Stimulated activated memory B cell treated with anti-CD40 and anti-IgM and Interleukin-4, amounts not matched to agents 10 μg/mL and 1 μg/mL and 100 μg/mL, for 72 hours (primary cell): ENCODE measurements at regions not wholly inside any gene's neighbourhood (a gene's known extent, or its start where the extent isn't known, plus 50 kb on each side); places are given as distances from the start of the nearest gene placed in this dataset.

ENCODE experiments used
- ATAC-seq: fragments of 150-1000 bp; cut with Tn5 transposase; 2 replicates; pipeline ENCODE4 v1.10.0; 2021
- H3K27ac Mint-ChIP-seq: one replicate; pipeline ENCODE4 v1.8.0; 2022; ENCODE audit warnings: mild to moderate bottlenecking, mixed read lengths
- H3K27me3 Mint-ChIP-seq: one replicate; pipeline ENCODE4 v1.8.0; 2022; ENCODE audit warnings: mixed read lengths
- H3K36me3 Mint-ChIP-seq: one replicate; pipeline ENCODE4 v1.8.0; 2022; ENCODE audit warnings: mixed read lengths
- H3K4me1 Mint-ChIP-seq: one replicate; pipeline ENCODE4 v1.8.0; 2022; ENCODE audit warnings: mixed read lengths
- H3K4me3 Mint-ChIP-seq: one replicate; pipeline ENCODE4 v1.8.0; 2022; ENCODE audit warnings: mild to moderate bottlenecking, moderate library complexity, mixed read lengths
- H3K9me3 Mint-ChIP-seq: one replicate; pipeline ENCODE4 v1.8.0; 2022; ENCODE audit warnings: mixed read lengths

DNA sequence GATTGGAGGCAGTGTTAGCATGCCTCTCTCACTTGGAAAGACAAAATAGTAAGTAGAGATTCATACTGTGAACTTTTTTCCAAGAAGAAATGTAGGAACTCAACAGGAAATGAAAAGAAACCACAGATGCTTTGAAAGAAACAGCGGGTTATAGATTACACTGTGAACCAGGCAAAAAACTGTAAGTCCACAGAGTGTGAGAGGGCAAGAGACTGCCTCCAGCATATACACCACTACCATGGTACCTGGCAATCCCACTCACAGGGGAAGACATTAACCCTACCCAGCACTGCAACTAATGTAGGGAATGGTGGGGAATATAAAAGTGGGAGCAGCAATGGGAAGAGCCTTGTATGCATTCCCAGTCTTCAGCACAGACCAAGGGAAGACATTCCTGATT lies 150.6 kb upstream of the GALNT5 start:
- peaks cover 15% of the 10 kb centered on the region for H3K27me3 Mint-ChIP-seq

DNA sequence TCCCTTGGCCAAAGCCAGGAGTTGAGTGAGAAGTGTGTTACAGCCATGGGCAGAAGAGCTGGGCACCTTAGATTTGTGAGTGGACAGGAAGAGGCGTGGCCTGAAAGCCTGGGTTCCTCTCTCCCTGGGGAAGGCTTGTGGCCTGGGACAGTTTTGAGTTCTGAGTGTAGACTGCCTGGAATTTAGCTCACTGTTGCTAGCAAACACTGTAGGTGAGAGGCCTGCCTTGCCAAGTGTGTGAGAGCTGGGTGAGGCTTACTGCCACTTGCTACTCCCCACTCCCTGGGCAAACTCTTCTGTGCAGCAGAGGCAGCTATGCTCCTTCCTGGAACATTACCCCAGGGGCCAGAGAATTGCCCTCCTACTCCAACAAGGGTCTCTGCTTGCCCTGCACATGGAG lies 150.0 kb upstream of the GALNT5 start:
- H3K36me3 Mint-ChIP-seq: no peaks in the 10 kb centered on the region
- H3K9me3 Mint-ChIP-seq: peaks cover 12% of the 10 kb centered on the region
- no peak for ATAC-seq
- H3K4me3 Mint-ChIP-seq: no peak overlapping the region
- H3K27me3 Mint-ChIP-seq: peaks cover 15% of the 10 kb centered on the region
- H3K4me1 Mint-ChIP-seq: no peaks in the 10 kb centered on the region
- no peak overlapping the region for H3K27ac Mint-ChIP-seq

More for the DNA sequence above, 150.6 kb upstream of the GALNT5 start:
- no peak for ATAC-seq
- peaks cover 13% of the 10 kb centered on the region for H3K9me3 Mint-ChIP-seq
- H3K36me3 Mint-ChIP-seq: no peaks in the 10 kb centered on the region
- no peak overlapping the region for H3K27ac Mint-ChIP-seq
- no peaks in the 10 kb centered on the region for H3K4me1 Mint-ChIP-seq
- H3K4me3 Mint-ChIP-seq: no peak overlapping the region

DNA sequence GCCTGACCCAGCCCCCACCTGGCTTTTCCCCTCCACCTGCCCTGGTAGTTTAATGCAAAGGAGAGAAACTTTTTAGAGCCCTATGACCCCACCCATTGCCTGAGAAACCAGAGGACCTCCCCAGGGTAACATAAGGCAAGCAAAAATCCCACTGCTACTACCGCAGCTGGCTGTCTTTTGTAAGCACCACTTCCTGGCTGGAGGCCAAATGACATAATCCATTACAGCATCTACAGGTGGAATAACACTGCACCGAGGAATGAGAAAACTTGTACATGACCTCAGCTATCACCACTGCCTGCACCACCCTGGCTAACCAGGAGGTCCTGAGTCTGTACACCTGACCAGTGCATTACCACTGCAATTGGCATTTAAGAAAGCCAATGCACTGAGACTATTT lies 149.6 kb upstream of the GALNT5 start:
- no peak overlapping the region for H3K27ac Mint-ChIP-seq
- H3K27me3 Mint-ChIP-seq: peaks cover 15% of the 10 kb centered on the region
- no peaks in the 10 kb centered on the region for H3K4me1 Mint-ChIP-seq
- H3K4me3 Mint-ChIP-seq: no peak overlapping the region
- ATAC-seq: no peak
- no peaks in the 10 kb centered on the region for H3K36me3 Mint-ChIP-seq
- H3K9me3 Mint-ChIP-seq: peaks cover 12% of the 10 kb centered on the region

DNA sequence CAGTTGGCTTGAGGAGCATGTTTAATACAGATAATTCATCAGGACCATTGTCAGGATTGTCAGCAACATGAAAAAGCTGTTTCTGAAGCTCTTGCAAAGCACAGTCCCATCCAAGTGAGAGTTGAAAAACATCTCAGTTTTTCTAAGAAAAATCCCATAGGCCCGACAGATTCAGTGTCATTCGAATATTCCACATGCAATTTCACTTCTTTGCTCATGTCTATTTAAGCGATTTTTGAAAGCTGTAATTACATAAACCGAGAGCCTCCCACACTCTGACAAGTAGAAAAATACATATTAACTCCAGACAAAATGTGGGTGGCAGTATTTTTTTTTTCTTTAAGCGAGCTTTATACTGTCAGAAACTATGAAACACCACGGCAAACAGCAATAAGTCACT lies 134.7 kb upstream of the GALNT5 start:
- H3K4me3 Mint-ChIP-seq: no peak overlapping the region
- H3K4me1 Mint-ChIP-seq: no peaks in the 10 kb centered on the region

DNA sequence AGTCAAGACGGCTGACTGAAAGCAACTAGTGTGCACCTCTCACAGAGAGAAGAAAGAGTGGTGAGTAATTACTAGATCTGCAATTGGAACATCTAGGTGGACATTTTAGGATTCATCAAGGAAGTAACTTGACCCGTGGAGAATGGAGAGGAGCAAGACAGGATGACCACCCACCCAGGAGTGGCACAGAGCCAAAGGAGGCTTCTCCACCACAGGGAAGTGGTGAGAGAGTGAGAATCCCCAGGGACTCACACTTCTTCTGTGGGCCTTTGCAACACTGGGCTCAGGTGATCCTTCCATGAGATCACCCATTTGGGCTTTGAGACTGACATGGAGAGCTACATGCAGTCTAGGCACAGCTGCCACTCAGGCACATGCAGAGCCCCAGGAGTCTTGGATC lies 132.8 kb upstream of the GALNT5 start:
- H3K4me1 Mint-ChIP-seq: no peaks in the 10 kb centered on the region
- no peak overlapping the region for H3K27ac Mint-ChIP-seq
- peaks cover 3% of the 10 kb centered on the region for H3K9me3 Mint-ChIP-seq
- no peaks in the 10 kb centered on the region for H3K36me3 Mint-ChIP-seq
- ATAC-seq: no peak
- H3K4me3 Mint-ChIP-seq: no peak overlapping the region
- H3K27me3 Mint-ChIP-seq: peaks cover 14% of the 10 kb centered on the region

More for the DNA sequence above, 134.7 kb upstream of the GALNT5 start:
- peaks cover 5% of the 10 kb centered on the region for H3K9me3 Mint-ChIP-seq
- H3K27ac Mint-ChIP-seq: no peak overlapping the region
- no peaks in the 10 kb centered on the region for H3K36me3 Mint-ChIP-seq
- H3K27me3 Mint-ChIP-seq: peaks cover 11% of the 10 kb centered on the region
- ATAC-seq: no peak

DNA sequence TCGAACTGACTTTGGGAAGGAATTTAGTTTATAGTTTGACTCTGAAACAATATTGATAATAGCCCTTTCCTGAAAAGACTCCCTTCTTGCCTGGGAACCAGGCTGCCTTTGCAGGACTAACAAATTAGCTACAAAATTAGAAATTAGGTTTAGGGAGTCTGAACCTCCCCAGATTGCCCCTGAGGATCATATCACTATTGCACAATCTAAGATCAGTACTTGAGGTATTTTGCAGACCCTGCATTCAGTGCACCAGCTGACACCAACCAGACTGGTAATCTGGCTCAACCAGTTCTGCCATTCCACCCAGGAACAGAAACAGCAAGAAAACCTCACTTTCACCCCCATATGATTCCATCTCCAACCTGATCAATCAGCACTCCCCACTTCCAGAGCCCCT lies 131.8 kb upstream of the GALNT5 start:
- no peaks in the 10 kb centered on the region for H3K36me3 Mint-ChIP-seq
- H3K27me3 Mint-ChIP-seq: peaks cover 14% of the 10 kb centered on the region
- H3K4me3 Mint-ChIP-seq: no peak overlapping the region
- H3K4me1 Mint-ChIP-seq: no peaks in the 10 kb centered on the region
- H3K9me3 Mint-ChIP-seq: peaks cover 3% of the 10 kb centered on the region
- H3K27ac Mint-ChIP-seq: no peak overlapping the region
- ATAC-seq: no peak

DNA sequence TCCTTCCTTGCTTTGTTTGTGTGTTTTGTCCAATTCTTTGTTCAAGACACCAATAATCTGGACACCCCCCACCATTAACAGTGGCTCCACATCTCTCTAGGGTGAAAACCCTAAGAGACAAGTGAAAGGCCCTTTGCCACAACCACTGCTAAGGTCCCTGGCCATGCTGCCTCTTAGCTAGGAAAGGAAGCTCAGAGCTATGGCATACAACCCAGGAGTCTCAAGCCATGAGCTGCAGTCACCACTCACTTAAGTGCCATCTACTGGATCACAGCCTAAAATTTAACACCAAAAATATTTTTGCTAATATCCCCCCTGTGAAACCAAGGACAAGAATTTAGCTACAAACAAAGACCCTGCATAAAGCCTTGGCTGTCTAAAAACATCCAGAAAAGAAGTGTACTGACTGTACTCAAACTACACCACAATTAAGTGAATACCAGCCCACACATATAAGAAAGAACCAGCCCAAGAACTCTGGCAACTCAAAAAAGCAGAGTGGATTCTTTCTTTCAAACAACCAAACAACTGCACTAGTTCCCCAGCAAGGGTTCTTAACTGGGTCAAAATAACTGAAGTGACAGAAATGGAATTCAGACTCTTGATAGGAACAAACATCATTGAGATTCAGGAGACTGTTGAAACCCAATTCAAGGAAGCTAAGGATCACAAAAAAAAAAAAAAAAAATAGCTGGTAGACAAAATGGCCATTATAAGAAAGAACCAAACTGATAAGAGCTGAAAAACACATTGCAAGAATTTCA lies 130.1 kb upstream of the GALNT5 start:
- no peaks in the 10 kb centered on the region for H3K36me3 Mint-ChIP-seq
- peaks cover 14% of the 10 kb centered on the region for H3K27me3 Mint-ChIP-seq

DNA sequence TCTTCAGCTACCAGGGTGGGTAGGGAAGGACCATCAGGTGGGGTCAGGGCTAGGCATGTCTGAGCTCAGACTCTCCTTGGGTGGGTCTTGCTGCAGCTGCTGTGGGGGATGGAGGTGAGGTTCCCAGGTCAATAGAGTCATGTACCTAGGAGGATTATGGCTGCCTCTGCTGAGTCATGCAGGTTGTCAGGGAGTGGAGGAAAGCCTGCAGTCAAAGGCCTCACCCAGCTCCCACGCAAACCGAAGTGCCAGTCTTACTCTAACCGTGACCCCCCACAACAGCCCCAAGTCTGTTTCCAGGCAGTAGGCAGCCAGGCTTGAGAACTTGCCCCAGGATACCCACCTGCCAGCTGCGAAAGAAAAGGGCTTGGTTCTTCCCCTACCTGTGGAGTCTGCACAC lies 113.6 kb upstream of the GALNT5 start:
- Mint-ChIP-seq H3K27ac (no peak overlapping the region), H3K27me3 (peaks cover 10% of the 10 kb centered on the region), H3K4me3 (no peak overlapping the region)

More for the DNA sequence above, 130.1 kb upstream of the GALNT5 start:
- Mint-ChIP-seq H3K4me1 (no peaks in the 10 kb centered on the region), H3K9me3 (peaks cover 9% of the 10 kb centered on the region), H3K4me3 (no peak overlapping the region), H3K27ac (no peak overlapping the region)
- ATAC-seq: no peak

DNA sequence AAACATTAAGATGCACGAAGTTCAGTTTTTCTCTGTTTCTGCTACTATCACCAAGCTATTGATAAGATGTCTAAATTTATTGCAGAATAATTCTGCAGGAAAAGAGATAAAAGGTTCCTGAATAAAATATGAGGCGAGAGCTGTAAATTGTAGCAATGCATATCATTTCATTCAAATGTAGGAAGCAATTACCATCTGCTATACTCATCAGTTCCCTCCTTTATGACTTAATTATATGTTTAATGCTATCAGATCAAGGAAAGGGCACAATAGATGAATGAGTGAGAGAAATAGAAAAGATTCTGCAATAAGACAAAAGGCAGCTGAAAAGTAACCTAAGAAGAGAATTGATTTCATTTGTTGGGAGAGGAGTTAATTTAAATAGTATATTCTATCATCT lies 108.2 kb upstream of the GALNT5 start:
- no peak for ATAC-seq
- H3K4me3 Mint-ChIP-seq: no peak overlapping the region
- no peak overlapping the region for H3K27ac Mint-ChIP-seq
- H3K9me3 Mint-ChIP-seq: no peaks in the 10 kb centered on the region
- H3K36me3 Mint-ChIP-seq: no peaks in the 10 kb centered on the region
- no peaks in the 10 kb centered on the region for H3K4me1 Mint-ChIP-seq
- H3K27me3 Mint-ChIP-seq: peaks cover 9% of the 10 kb centered on the region

More for the DNA sequence above, 113.6 kb upstream of the GALNT5 start:
- no peaks in the 10 kb centered on the region for H3K9me3 Mint-ChIP-seq
- H3K36me3 Mint-ChIP-seq: no peaks in the 10 kb centered on the region
- H3K4me1 Mint-ChIP-seq: no peaks in the 10 kb centered on the region
- ATAC-seq: no peak

DNA sequence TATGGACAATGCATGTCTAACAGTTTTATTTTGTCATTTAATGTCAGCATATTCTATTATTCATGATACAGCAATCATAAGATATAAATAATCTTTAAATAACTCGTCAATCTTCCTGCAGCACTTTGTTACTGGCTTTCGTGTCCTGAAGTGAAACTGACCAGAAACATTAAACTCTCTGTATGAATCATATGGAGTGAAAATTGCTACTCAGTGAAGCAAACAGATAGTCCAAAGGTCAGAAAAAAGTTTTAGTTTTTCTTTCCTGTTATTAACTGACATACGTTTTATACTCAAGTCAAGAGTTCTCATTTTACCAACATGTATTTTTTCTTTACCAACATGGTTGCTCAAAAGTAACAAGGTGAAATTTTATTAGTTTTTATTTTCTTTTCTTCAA lies 106.8 kb upstream of the GALNT5 start:
- no peaks in the 10 kb centered on the region for H3K36me3 Mint-ChIP-seq
- H3K27me3 Mint-ChIP-seq: no peaks in the 10 kb centered on the region
- ATAC-seq: no peak
- H3K27ac Mint-ChIP-seq: no peak overlapping the region
- no peaks in the 10 kb centered on the region for H3K9me3 Mint-ChIP-seq
- no peaks in the 10 kb centered on the region for H3K4me1 Mint-ChIP-seq
- no peak overlapping the region for H3K4me3 Mint-ChIP-seq

DNA sequence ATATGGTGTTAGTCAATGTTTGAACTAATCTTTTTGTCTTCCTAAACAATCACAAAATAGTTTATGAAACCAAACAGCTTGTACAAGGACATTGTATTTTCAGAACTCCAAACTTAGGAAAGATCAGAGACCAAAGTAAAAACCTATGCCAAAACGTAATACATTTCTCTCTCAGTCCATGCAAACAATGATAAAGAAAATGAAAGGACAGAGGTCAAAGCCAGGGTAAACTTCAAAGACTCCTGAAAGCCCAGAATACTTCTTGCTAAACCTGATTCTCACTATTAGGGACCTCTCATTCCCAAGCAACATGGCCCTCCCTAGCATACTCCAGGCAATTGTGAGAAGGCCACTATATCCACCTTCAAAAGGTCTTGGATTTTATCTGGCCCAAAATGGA lies 105.1 kb upstream of the GALNT5 start:
- Mint-ChIP-seq H3K4me3 (no peak overlapping the region), H3K9me3 (no peaks in the 10 kb centered on the region), H3K27me3 (no peaks in the 10 kb centered on the region), H3K36me3 (no peaks in the 10 kb centered on the region), H3K27ac (no peak overlapping the region), H3K4me1 (no peaks in the 10 kb centered on the region)
- no peak for ATAC-seq

DNA sequence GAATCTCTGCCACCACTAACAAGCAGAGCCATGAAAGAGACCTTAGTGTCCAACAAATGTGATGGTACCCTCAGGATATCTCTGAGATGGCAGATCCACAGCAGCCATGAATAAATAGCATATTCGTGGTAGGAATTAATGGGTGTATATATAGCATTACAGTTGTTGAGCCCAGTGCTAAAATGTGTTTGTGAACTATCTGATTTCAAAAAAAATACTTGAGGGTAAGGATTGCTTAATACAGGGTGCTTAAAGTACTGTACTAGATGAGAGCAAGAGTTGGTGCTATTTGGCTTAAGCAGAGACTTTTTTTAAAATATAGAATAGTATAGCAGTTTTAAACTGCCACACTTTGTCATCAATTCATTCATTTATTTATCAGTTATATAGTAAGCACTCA lies 101.5 kb upstream of the GALNT5 start:
- Mint-ChIP-seq H3K4me3 (no peak overlapping the region), H3K27me3 (no peaks in the 10 kb centered on the region), H3K27ac (no peak overlapping the region), H3K9me3 (no peaks in the 10 kb centered on the region), H3K36me3 (no peaks in the 10 kb centered on the region), H3K4me1 (no peaks in the 10 kb centered on the region)
- ATAC-seq: no peak

DNA sequence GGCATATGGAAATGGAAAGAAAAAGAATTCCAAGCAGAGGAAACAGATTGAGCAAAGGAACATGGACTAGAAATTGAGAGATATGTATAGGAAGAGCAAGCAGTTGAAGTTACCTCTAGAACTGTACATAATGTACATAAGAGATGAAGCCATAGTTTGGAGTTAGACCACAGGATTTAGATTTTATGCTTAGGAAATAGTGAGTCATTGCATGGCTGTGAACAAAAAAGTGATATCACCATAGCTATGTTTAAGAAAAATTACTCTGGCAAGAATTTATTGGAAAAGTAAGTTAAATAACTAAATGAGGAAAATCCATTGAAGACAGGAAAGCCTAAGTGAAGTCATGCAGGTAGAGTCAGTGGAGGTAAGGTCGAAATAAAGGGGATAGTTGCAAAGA lies 99.4 kb upstream of the GALNT5 start:
- no peaks in the 10 kb centered on the region for H3K9me3 Mint-ChIP-seq
- ATAC-seq: no peak
- no peaks in the 10 kb centered on the region for H3K36me3 Mint-ChIP-seq
- H3K27ac Mint-ChIP-seq: no peak overlapping the region
- H3K4me1 Mint-ChIP-seq: no peaks in the 10 kb centered on the region
- no peak overlapping the region for H3K4me3 Mint-ChIP-seq
- H3K27me3 Mint-ChIP-seq: no peaks in the 10 kb centered on the region

DNA sequence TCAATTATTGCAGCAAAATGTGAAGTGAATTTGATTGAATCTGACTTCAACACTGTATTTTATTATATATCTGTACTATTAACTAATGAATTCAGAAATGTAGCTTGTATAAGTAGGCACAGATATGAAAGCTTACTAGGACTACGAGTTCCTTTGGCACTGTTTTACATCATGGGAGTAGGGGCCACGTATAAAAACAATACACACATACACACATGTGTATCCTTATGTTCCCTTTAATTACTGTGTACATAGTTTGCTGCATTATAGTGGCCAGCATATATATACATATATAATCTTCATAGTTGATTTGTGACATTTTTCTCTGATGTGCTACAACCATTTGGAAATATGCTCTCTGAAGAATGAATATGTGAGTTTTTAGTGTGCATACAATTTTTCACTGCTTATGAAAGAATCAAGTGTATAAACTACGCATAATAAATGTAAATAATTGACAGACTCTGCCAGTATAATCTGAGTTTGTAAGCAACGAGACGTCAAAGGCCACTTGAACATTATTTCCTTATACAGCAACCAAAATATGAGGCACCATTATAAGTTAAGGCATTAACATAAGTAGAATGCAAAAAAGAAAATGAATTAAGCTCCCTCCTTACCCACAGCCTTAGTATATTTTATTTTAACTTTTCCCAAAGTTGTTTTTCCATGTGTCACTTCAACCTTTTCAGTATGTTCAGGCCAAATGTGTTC lies 98.1 kb upstream of the GALNT5 start:
- ATAC-seq: no peak
- no peak overlapping the region for H3K4me3 Mint-ChIP-seq
- H3K4me1 Mint-ChIP-seq: no peaks in the 10 kb centered on the region
- no peak overlapping the region for H3K27ac Mint-ChIP-seq
- no peaks in the 10 kb centered on the region for H3K36me3 Mint-ChIP-seq
- H3K9me3 Mint-ChIP-seq: no peaks in the 10 kb centered on the region
- H3K27me3 Mint-ChIP-seq: no peaks in the 10 kb centered on the region

DNA sequence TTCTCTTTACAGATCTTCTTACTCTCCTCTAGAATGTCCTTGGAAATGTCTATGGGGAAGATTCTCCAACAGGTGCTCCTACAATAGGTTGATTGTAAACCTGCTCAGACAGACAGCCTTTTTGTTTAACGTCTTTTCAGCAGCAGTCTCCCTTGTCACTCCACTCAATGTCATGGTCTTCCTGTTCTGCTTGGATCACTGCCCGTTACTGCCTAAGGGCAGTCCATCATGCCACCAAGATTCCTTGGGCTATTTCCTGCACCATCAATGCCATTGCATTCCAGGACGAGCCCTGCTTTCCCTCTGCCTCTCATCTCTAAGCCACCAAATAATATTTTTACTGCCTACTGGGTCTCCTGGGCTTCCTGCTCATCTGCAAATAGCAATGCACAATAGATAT lies 97.4 kb upstream of the GALNT5 start:
- ATAC-seq: no peak
- Mint-ChIP-seq H3K4me1 (no peaks in the 10 kb centered on the region), H3K27me3 (no peaks in the 10 kb centered on the region), H3K9me3 (peaks cover 4% of the 10 kb centered on the region), H3K36me3 (no peaks in the 10 kb centered on the region), H3K27ac (no peak overlapping the region), H3K4me3 (no peak overlapping the region)

DNA sequence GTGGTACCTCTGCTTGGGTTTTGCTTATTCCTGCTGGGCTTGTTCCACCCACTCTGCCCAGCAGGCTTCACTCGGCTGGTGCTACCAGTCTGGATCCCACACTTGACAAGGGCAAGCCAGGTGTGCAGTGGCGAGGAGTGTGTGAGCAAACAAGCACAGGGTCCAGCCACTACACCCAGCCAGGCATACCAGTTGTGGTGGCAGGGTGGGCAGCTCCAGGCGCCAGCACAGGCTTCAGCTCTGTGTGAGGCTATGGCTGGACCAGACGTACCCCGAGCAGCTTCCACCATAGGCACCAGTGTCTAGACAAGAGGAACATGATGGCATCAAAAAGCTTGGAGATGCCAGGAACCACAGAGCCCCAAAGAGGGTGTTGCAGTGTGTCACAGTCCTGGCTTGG lies 93.1 kb upstream of the GALNT5 start:
- no peak for ATAC-seq
- H3K9me3 Mint-ChIP-seq: peaks cover 7% of the 10 kb centered on the region
- no peaks in the 10 kb centered on the region for H3K27me3 Mint-ChIP-seq
- H3K4me3 Mint-ChIP-seq: no peak overlapping the region
- no peaks in the 10 kb centered on the region for H3K4me1 Mint-ChIP-seq
- no peak overlapping the region for H3K27ac Mint-ChIP-seq
- H3K36me3 Mint-ChIP-seq: no peaks in the 10 kb centered on the region
